ENCODE measurements at regions not wholly inside any gene's neighbourhood (a gene's known extent, or its start where the extent isn't known, plus 50 kb on each side); places are given as distances from the start of the nearest gene placed in this dataset.

DNA sequence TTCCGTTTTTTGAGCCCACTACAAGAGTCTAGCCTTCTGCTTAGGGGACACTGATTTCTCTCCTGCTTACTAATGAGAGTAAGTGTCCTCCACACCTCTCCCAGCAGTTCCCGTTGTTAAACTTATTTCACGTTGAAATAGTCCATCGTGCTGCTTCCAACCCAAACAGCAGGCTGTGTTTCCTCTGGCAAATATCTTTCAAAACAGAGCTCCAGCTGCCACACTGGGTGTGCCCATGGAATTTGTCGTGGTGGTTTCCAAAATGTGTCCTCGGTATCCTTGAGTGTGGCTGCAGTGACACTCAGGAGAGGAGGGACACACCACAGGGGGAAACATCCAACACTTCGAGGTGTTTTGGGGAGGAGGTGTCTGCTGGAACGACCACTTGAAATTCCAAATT is 176.5 kb upstream of the RALGAPA2 start:
- in situ Hi-C loops (cut with MboI; ENCODE audit: low sequenced_read_pairs), result no loop called here

DNA sequence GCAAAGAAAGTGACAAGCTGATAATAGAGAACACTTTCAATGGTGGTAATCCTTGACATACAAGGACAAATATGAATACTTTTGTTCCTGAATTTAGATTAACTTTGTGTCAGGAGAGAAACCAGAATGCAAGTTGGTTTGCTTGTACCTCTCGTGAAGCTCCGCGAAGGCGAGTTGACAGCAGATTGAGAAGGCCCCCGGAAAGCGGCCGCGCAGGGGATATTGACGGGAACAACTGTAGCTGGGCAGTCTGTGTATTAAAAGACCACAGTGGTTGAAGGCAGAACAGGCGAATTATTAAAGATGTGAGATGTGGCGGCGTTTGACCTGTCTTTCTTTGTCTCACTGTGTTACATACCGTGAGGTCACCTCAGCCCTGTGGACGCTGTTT is 175.8 kb upstream of the RALGAPA2 start:
- in situ Hi-C loops (cut with MboI; ENCODE audit: low sequenced_read_pairs), result no loop called here

DNA sequence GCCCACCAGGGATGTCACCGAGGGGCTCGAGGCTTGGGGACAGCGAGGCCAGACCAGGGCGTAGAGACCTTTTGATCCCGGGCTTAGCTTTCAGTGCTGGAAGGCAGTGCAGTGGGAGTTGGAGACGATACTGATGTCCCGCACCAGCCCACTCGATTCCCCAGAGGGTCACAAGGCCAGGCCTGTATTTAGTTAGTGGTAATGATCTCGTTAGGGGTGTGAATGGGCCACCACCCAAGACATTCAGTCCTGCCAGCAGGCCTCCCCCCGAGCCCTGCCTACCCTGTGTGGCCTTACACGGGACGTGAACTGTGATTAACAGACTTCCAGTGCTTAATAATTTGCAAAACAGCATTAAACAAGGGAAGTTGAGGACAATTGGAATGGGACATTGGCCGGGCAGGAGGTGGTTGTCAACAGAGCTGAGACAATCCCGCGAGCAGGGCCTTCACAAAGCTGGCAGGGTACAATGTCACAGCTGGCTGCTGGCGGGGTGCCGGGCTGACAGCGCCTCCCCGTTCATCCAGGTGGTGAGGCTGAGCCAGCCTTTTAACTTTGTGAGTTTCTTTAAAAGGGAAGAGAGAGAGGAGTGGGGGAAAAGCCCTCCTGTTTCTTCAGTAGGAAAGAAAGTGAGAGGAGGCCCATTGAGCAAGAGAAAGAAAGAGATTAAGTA is 175.3 kb upstream of the RALGAPA2 start:
- in situ Hi-C loops (cut with MboI; ENCODE audit: low sequenced_read_pairs), result no loop called here

DNA sequence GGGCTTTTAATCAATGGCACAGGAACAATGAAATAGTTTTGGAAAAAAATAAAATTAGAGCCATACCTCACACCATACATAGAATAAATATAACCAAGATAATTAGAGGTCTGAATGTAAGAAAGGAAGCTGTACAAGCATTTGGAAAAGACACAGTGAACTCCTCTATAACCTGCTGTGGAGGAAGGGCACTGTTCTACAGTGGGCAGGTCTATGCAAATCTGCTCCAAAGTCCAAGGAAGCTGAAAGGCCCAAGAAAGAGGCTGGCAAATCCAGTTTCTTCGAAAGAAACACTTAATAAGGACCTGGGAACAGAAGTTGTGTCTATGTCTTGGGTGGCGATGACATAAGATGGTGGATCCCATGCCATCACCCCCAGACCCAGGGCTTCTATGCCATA is 169.4 kb upstream of the RALGAPA2 start:
- in situ Hi-C loops (cut with MboI; ENCODE audit: low sequenced_read_pairs), result no loop called here

DNA sequence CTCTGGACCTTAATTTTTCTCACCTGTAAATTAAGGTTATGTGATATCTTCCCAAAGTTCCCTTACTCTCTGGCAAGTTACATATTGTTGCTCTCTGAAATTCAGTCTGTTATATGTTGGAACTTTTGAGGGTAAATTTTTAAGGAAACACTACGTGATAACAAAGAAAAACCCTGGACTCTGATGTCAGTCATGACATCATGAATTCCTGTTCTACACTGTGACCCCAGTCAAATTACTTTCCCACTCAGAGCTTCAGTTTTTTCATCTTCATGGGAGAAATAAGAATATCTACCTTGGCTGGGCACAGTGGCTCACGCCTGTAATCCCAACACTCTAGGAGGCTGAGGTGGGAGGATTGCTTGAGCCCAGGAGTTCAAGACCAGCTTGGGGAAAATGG is 164.6 kb upstream of the RALGAPA2 start:
- in situ Hi-C loops (cut with MboI; ENCODE audit: low sequenced_read_pairs), result no loop called here

DNA sequence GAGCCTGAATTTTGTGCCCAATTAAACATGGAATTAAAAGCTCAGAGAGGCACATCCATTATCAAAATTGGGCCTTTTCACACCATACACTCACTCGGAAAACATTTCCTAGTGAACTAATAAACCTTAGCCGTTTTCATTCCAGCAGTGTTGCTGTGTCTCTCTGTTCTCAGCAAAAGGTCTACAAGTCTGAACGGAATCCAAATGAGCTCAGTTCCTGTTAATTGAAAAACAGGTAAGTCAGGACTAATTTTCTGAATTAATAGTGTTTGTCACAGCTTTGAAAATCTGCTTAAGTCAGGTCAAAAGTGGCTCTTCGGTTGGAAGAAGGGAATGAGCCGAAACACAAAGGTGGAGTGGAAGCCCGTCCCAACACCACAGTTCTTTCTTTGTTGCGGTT is 163.3 kb upstream of the RALGAPA2 start:
- in situ Hi-C loops (cut with MboI; ENCODE audit: low sequenced_read_pairs), result no loop called here

DNA sequence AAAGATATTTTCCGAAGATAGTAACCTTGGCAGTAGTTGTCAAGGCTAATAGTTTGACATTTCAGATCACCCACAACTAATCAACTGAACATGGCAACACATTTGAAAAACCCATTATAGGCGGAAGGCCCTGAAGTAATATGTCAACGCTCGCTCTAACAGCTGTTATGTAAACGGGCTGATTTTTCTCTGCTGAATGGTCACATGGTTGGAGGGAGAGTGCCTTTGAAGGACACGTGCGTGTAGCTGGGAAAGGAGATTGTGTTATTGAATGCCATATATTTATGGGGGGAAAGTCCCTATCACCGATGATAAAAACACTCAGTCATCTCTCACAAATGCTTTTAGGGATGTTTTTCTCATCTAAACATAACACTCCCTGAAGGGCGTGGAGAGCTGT is 160.0 kb upstream of the RALGAPA2 start:
- in situ Hi-C loops (cut with MboI; ENCODE audit: low sequenced_read_pairs), result no loop called here

DNA sequence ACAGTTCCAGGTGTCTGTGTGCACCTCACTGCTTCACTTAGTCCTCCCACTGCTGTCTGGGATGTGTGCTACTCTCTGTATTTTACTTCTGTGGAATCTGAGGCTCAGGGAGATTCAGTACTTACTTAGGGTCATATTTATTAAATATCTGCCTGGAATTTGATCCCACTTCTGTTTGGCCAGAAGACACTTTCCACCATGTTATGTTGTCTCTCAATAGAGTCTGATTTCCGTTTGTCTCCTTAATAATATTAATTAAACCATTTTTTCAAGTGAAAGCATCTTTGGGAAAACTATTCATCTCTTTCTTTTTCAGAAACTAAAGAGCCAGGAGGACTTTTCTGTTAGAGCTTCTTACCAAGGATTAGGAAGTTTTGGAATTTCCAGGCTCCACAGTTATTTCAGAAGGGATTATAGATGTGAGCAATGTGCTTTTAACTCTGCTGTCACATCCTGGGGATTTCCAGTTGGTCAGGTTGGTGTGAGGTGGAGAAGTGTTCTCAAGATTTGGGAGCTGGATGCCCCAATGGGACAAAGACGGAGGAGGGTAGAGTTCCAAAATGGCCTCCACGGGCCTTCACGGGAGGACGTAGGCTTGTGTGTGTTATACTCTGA is 156.8 kb upstream of the RALGAPA2 start:
- in situ Hi-C loops (cut with MboI; ENCODE audit: low sequenced_read_pairs), result loop anchor here (10.0 kb wide), 1 partner anchor 636 kb away; no protein-coding TSS in a partner anchor

DNA sequence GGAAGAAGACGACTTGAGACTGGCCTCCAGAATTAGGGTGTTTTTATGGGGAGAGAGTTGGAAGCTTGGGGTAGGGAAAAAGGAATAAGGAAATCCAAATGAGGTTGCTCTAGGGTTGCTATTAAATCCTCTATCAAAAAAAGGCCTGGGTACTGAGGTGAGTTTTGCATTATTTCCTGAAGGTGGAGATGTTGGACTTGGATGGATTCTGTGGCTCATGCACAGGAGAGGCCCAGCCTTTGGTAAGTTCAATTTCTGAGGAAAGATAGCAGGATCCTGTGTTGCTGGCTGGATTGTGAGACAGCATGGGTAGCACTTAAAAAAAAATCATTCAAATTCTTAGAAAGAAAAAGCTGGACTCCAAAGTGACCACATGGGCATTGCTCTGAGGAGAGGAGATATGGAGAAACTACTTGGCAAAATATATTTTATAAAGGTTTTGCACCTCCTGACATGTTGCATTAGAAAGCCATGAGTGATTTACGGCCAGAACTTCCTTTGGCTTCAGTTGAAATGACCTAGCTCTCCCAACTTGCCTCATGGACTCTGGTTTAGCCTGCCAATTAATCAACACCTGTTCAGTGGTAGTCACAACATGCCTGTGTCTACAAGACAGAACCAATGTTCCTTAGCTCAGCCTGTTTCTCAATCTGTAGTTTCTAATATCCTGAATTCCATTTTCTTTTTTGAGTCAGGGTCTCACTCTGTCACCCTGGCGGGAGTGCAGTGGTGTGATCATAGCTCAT is 152.1 kb upstream of the RALGAPA2 start:
- in situ Hi-C loops (cut with MboI; ENCODE audit: low sequenced_read_pairs), result loop anchor here (10.0 kb wide), 1 partner anchor 640 kb away; no protein-coding TSS in a partner anchor

DNA sequence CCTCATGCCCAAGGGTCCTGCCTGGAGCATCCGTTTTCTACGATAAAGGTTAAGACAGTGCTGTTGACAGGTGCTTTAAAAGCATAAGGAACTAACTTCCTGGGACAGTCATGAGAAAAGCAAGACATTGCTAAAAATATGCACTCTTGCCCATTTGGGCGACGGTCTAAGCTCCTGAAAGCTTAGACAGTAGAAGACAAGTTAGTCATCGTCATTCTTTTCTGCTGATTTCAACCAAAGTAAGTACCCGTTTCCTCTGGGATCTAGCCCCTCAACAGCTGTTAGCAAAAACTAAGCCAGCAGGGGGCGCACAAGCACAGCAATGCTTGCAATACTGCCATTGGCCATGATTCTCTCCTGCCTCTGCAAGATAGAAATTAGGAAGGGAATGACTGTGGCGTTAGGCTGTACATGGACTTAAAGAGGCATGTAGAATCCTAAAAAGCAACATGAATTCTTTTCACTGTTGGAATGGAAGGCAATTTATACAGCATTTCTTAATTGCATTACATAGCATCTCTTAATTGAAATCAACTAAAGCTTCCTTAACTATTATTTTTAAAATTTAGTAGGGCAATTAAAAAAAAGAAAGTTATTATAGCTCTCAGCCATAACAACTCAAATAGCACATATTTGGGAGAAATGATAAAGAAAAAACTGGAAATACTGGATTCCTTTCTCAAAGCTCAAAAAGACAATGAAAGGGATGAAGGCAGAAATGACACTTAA is 147.8 kb upstream of the RALGAPA2 start:
- in situ Hi-C loops (cut with MboI; ENCODE audit: low sequenced_read_pairs), result loop anchor here (10.0 kb wide), 1 partner anchor 645 kb away; no protein-coding TSS in a partner anchor

DNA sequence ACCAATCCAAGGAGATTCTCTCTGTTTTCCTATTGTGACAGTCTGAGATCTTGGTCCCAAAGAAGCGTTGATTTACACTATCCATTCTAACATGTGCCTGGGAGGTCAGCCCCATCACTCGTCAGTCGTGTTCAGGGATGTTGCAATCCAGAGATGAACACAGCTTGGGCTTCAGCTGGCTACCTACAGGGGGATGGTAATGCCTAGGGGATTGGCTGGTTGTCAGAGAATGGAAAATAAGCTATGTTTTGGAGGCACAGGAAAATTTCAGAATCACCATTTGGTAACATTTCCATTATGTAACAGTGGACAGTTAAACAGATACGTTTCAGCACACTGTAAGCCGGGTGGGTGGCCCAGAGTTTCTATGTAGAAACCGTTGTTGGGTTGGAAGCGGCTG is 147.1 kb upstream of the RALGAPA2 start:
- in situ Hi-C loops (cut with MboI; ENCODE audit: low sequenced_read_pairs), result no loop called here

DNA sequence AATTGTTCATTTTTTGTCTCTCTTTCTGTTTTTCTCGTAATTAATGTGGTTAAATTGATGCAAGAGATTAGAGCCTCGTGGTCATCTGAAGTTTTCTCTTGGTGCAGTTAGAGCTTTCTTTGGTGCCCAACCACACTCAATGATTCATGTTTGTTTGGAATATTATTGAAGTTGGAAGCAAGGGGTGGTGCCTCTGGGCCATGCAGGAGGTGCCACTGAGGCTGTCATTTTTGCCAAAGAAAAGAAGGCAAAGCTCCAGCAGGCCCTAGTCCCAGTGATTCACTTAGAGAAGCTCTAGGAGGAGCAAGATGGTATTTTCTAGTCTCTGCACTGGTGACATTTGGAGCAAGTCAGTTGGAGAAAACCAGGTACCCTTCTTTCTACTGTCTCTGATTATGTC is 144.5 kb upstream of the RALGAPA2 start:
- in situ Hi-C loops (cut with MboI; ENCODE audit: low sequenced_read_pairs), result no loop called here

DNA sequence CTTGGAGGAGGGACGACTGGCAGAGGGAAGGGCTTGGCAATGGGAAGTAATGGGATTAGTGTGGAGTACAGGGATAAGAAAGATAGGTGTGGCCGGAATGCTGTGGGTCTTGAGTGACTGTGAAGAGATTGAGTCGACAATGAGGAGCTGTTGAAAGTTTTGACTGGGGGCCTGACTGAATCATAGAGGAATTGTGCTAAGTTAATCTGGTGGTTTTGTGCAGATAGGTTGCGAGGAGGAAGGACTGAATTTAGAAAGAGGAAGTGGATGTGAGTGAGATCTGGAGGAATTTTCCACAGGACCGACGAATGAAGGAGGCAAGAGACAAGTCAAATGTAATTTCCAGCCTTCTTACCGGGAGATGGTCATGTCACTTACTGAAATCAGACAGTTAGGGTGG is 143.9 kb upstream of the RALGAPA2 start:
- in situ Hi-C loops (cut with MboI; ENCODE audit: low sequenced_read_pairs), result no loop called here

DNA sequence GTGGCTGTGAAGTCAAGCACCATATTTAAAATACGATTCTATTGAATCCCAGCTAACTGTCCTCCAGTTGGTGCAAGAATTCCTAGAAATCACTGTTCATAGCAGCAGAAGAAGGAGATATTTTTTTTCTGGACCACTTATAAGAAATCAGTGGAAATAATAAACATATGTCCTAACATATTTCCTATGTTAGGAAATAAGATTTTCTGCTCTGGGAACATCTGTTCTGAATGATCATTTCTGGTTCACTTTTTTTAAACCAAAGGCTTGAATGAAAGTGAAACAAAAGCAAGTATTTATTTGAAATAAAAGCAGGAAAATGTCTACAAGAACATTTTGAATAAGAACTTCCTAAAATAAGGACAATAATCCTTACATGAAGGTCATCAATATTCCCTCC is 138.9 kb upstream of the RALGAPA2 start:
- in situ Hi-C loops (cut with MboI; ENCODE audit: low sequenced_read_pairs), result no loop called here

DNA sequence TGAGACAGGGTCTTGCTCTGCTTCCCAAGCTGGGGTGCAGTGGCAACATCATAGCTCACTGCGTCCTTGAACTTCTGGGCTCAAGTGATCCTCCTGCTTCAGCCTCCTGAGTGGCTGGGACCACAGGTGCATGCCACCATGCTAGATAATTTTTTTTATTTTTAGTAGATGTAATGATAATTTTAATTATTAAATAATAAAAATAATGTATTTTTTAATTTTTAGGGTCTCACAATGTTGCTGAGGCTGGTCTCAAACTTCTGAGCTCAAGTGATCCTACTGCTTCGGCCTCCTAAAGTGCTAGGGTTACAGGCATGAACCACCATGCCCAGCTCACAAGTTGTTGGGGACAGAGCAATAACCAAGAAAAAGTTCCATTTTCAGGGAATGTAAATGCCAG is 138.0 kb upstream of the RALGAPA2 start:
- in situ Hi-C loops (cut with MboI; ENCODE audit: low sequenced_read_pairs), result no loop called here

DNA sequence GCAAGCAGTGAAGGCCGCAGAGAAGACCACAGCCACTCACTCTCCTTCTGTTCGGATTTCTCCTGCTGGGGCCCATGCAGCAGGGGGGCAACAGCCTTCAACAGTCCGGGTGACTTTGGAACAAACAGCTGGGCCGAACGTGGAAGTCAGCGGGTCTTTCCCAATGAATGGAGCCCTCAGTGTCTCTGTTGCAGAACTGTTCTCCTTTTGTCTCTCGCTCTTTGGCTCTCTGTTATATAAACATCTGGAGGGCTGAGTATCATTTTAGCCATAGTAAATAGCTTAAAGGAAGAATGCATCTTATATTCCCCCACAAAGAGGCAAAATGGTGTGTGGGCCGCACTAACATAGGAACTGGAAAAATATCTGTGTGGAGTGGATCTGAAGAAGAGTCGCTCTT is 136.7 kb upstream of the RALGAPA2 start:
- in situ Hi-C loops (cut with MboI; ENCODE audit: low sequenced_read_pairs), result no loop called here

DNA sequence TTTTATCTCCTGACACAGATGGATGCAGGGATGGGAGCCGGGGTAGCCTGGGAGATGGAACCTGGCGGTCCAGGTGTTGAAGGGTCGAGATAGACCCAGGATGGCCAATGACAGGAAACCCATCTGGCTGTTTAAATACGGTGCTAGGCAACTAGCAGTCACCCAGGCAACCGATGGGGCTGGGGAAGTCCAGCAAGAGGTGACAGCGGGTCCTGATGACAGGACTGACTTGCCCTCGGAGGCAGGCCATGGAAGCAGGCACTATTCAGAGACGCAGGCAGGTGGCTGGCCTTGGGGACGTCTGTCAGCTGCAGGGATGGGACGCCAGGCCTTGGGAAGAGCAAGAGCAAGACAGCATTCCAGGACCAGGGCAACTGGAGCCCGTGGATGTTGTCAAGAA is 135.4 kb upstream of the RALGAPA2 start:
- in situ Hi-C loops (cut with MboI; ENCODE audit: low sequenced_read_pairs), result no loop called here

DNA sequence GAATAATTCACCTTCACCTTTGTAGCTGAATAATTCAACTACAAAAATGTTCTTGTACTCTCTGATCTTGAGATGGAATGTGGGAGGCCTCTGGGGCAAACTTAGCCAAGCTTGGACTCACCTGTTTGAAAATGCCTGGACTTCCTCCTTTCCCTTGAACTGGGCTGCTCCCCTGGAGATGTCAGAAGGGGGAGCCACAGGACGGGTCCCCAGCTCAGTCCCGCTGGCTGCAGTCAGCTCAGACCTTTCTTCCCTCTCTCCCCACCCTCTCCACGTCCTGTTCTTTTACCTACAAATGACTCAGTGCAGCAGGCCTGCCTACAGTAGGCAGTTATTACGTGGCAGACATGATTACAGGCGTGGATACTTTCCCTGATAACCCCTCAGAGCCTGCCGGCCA is 131.5 kb upstream of the RALGAPA2 start:
- in situ Hi-C loops (cut with MboI; ENCODE audit: low sequenced_read_pairs), result no loop called here

DNA sequence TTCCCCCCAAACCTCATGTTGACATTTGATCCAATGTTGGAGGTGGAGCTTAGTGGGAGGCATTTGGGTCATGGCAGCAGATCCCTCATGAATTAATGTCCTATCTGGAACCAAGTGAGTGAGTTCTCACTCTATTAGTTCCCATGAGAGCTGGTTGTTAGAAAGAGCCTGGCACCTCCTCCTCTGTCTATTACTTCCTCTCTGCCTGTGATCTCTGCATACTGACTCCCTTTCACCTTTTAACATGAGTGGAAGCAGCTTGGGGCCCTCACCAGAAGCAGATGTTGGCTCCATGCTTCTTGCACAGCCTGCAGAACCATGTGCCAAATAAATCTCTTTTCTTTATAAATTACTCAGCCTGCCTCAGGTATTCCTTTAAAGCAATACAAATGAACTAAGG is 127.3 kb upstream of the RALGAPA2 start:
- in situ Hi-C loops (cut with MboI; ENCODE audit: low sequenced_read_pairs), result no loop called here

DNA sequence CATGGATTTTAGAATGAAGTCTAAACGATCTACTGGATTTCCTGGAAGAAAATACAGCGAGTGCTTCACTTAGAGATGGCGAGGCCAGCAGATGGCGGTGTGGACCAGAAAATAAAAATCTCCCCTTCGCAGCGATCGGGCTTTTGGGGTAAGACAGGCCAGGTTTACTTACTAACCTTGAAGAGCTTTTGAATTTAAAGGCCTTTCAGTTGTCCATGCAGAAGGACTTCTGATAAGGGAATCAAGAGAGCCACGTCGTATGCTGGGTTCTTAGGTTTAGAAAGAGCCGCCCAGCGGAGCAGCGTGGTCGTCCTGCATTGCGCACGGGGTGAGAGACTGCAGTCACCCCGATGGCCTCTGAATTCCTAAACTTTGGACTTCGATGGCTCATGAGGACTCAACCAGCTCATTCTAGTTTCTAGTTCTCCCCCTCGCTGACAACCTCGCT is 125.2 kb upstream of the RALGAPA2 start:
- in situ Hi-C loops (cut with MboI; ENCODE audit: low sequenced_read_pairs), result no loop called here

DNA sequence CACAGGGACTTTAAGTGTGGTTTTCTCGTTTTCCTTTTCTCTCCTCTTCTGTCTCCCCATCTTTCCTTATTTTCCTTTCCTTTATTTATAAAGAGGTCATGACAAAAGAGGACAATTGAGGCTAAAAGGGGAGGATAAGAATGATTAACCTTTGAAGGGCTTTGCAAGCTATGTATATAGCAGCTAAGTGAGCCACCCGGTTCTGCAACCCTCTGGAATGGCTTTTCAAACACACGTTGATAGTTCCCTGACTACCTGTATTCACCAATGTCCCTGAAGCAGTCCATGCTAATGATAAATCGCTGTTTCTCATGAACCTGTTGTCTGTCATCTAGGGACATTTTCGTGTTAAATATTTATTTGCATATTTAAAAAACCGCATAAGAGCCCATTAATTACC is 124.4 kb upstream of the RALGAPA2 start:
- in situ Hi-C loops (cut with MboI; ENCODE audit: low sequenced_read_pairs), result no loop called here
